Choroid plexus epithelial cell (primary cell): ENCODE measurements at regions not wholly inside any gene's neighbourhood (a gene's known extent, or its start where the extent isn't known, plus 50 kb on each side); places are given as distances from the start of the nearest gene placed in this dataset.

Experiments used
- DNase-seq: peaks from one replicate; pipeline ENCODE4 v3.0.0-alpha.2; 2010; ENCODE audit warnings: low read depth
- H3K4me3 ChIP-seq: 2 replicates; pipeline ENCODE4 v1.5.1; 2011; ENCODE audit warnings: low read depth, mild to moderate bottlenecking, control low read depth, low read length, moderate library complexity
- TF ChIP-seq, protein P1 (sequence below): conservative IDR thresholded peaks from 2 replicates; pipeline ENCODE4 v1.5.1; 2011; ENCODE audit warnings: low read depth, mild to moderate bottlenecking, control low read depth, inconsistent platforms, low read length, moderate library complexity

DNA sequence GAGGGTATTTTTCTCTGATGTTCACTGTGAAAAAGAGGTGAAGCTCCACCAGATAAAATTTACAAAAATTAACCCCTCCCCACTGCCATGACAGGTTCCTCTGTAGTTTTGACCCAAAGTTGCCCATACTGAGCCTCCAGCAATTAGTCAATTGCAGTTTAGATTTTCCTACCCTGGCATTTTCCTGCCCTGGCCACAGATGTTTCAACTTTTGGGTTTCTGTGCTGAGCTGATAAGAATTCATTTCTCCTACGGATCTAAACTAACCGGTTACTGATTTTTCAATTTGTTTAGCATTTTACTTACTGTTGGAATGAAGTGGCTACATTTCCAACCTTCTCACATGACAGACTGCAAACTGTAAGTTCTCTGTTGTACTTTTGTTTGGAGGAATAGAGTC, 1346.1 kb upstream of the EPHA6 start:
- DNase-seq: no peak

DNA sequence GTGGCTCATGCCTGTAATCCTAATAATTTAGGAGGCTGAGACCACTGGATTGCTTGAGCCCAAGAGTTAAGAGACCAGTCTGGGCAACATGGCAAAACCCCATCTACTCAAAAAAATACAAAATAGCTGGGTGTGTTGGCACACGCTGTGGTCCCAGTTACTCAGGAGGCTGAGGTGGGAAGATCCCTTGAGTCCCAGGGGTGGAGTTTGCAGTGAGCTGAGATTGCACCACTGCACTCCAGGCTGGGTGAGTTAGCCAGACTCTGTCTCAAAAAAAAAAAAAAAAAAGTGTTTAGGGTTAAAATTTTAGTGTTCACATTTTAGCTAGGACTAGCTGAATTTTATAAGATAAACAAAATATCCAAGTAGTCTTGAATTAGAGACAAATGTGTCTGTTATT, 1340.1 kb upstream of the EPHA6 start:
- H3K4me3 ChIP-seq: no peak overlapping the region
- TF ChIP-seq, protein P1, sequence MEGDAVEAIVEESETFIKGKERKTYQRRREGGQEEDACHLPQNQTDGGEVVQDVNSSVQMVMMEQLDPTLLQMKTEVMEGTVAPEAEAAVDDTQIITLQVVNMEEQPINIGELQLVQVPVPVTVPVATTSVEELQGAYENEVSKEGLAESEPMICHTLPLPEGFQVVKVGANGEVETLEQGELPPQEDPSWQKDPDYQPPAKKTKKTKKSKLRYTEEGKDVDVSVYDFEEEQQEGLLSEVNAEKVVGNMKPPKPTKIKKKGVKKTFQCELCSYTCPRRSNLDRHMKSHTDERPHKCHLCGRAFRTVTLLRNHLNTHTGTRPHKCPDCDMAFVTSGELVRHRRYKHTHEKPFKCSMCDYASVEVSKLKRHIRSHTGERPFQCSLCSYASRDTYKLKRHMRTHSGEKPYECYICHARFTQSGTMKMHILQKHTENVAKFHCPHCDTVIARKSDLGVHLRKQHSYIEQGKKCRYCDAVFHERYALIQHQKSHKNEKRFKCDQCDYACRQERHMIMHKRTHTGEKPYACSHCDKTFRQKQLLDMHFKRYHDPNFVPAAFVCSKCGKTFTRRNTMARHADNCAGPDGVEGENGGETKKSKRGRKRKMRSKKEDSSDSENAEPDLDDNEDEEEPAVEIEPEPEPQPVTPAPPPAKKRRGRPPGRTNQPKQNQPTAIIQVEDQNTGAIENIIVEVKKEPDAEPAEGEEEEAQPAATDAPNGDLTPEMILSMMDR: no peak
- no peak for DNase-seq

More for the DNA sequence above, 1346.1 kb upstream of the EPHA6 start:
- TF ChIP-seq, protein P1: no peak
- H3K4me3 ChIP-seq: no peak overlapping the region

DNA sequence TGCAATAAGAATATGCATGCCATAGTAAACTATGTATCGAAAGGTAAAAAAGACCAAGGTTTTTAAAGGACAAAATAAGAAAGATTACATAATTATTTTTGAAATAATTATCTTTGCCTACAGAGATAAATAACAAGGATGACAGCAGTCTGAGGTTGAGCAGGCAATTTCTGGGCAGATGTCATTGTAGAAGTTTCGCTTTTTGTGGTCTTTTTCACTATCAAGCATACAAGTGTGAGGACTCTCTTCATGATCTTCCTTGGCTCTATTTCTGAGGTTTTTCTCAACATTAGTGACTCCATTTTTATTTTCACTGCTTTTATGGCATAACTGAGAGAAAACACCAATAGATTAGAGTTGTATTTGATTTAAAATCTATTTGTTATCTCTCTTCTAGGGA, 1337.9 kb upstream of the EPHA6 start:
- no peak overlapping the region for H3K4me3 ChIP-seq
- TF ChIP-seq, protein P1: no peak
- DNase-seq: no peak

DNA sequence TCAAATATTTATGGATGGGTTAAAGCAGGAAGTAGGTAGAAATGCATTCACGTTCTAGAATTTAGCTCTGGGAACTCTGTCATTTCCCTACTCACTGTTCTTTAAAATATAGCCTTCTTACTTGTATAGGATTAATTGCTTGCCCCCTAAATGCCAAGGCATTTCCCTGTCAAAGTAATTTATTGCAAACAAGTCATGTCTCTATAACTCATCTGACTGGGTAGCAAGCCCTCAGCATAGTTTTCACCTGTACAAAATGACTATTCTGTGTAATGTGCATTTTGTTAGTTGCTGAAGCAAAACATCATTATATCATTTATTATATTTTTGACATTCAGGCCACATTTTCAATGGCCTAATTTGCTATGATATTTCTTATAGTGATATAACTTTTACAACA, 1308.2 kb upstream of the EPHA6 start:
- TF ChIP-seq, protein P1: no peak
- no peak for DNase-seq
- no peak overlapping the region for H3K4me3 ChIP-seq

DNA sequence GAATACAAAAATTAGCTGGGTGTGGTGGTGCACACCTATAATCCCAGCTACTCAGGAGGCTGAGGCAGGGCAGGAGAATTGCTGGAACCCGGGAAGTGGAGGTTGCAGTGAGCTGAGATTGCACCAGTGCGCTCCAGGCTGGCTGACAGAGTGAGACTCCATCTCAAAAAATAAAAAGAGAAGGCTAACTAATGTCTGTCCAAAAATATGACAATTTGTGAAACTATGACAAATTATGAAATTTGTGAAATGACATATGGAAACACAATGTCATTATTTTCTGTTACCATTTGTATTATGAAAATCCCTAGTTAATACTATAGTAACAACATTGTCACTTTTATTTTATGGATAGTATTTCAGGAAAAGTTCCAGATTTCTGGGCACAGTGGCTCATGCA, 1306.3 kb upstream of the EPHA6 start:
- TF ChIP-seq, protein P1: no peak
- DNase-seq: no peak
- no peak overlapping the region for H3K4me3 ChIP-seq

DNA sequence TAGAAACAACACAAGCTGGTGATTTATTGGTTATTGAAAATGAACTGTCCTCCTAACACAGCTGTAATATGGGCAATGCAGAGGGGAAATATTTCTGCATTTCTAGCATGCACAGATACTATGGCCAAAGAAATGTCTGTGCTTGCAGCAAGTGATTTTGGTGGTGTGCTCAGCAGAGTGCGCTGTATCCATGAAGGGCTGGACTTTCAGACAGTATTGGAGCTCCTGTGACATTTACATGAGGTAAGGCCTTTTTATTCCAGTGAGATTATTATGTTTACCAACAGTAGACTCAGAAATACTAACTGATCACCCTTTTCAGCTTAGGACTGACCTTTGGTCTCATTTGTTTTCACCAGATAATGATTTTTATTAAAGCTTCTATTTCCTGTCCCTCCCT, 1302.6 kb upstream of the EPHA6 start:
- no peak overlapping the region for H3K4me3 ChIP-seq
- DNase-seq: no peak
- TF ChIP-seq, protein P1: no peak

GRCh38 chr3:95514260-95514659, 1300.1 kb upstream of the EPHA6 start:
- H3K4me3 ChIP-seq: no peak overlapping the region
- DNase-seq: no peak
- TF ChIP-seq, protein P1: no peak
